PC-9 (cell line): ENCODE measurements at regions not wholly inside any gene's neighbourhood (a gene's known extent, or its start where the extent isn't known, plus 50 kb on each side); places are given as distances from the start of the nearest gene placed in this dataset.
"Not testable (repeated sequence)": the region's sequence is repeated elsewhere in the genome, so short reads cannot be mapped to it uniquely, and the experiment has no call there.

ENCODE experiments used
- BruUV-seq: library from RNA; stranded (reverse); fragments of 400-500 nt; replicated peaks from 2 replicates; lab custom pipeline; 2021; lab: Mats Ljungman, UMichigan
- CTCF ChIA-PET: fragments of 300-600 bp; sonication (Branson Sonifier 250); formaldehyde crosslinking; loops from one replicate; lab custom pipeline; 2022; ENCODE audit warnings: antibody characterized with exemption; lab: Charles Lee
- POLR2A ChIA-PET: fragments of 300-600 bp; sonication (Branson Sonifier 250); formaldehyde crosslinking; loops from one replicate; lab custom pipeline; 2022; ENCODE audit warnings: antibody characterized with exemption; ENCODE audit not compliant: unreplicated experiment; lab: Charles Lee
- DNase-seq, 2 experiments: peaks; one replicate each; pipeline versions ENCODE4 v3.0.0 to v3.0.0-alpha.2; 2015 to 2022; ENCODE audit warnings: mixed read lengths in 1 of 2
- H2AFZ ChIP-seq: fragments of 200-600 bp; sonication (generic); 2 replicates; pipeline ENCODE4 v1.8.1; 2017; ENCODE audit warnings: antibody characterized with exemption
- H3F3A ChIP-seq: fragments of 200-600 bp; sonication (generic); 2 replicates; pipeline ENCODE4 v1.8.1; 2017; ENCODE audit warnings: antibody characterized with exemption, mild to moderate bottlenecking, low read depth; ENCODE audit not compliant: insufficient read depth
- H3K27ac ChIP-seq: fragments of 200-600 bp; sonication (generic); 2 replicates; pipeline ENCODE4 v1.6.1; 2016; ENCODE audit warnings: mixed run types
- H3K27me3 ChIP-seq: fragments of 200-600 bp; sonication (generic); 2 replicates; pipeline ENCODE4 v1.6.1; 2016; ENCODE audit warnings: low read depth, mixed run types; ENCODE audit not compliant: insufficient read depth
- H3K36me3 ChIP-seq: fragments of 200-600 bp; sonication (generic); 2 replicates; pipeline ENCODE4 v1.6.1; 2016; ENCODE audit warnings: low read depth, mixed run types
- H3K4me1 ChIP-seq: fragments of 200-600 bp; sonication (generic); replicated peaks from 2 replicates; pipeline ENCODE4 v1.6.1; 2016; ENCODE audit warnings: mixed run types; ENCODE audit not compliant: insufficient read depth
- H3K4me2 ChIP-seq: fragments of 200-600 bp; sonication (generic); 2 replicates; pipeline ENCODE4 v1.6.1; 2017; ENCODE audit warnings: mixed run types
- H3K4me3 ChIP-seq: fragments of 200-600 bp; sonication (generic); 2 replicates; pipeline ENCODE4 v1.6.1; 2016; ENCODE audit warnings: mixed run types
- H3K79me2 ChIP-seq: fragments of 200-600 bp; sonication (generic); 2 replicates; pipeline ENCODE4 v1.6.1; 2017; ENCODE audit warnings: low read depth, mixed run types
- H3K9me2 ChIP-seq: fragments of 200-600 bp; sonication (generic); 2 replicates; pipeline ENCODE4 v1.8.1; 2017; ENCODE audit warnings: mild to moderate bottlenecking; ENCODE audit not compliant: insufficient read depth
- H3K9me3 ChIP-seq: fragments of 200-600 bp; sonication (generic); 2 replicates; pipeline ENCODE4 v1.8.1; 2016; ENCODE audit warnings: low read depth; ENCODE audit not compliant: insufficient read depth
- H4K20me1 ChIP-seq: fragments of 200-600 bp; sonication (generic); 2 replicates; pipeline ENCODE4 v1.8.1; 2017; ENCODE audit not compliant: insufficient read depth
- EZH2 ChIP-seq: fragments of 200-600 bp; sonication (generic); IDR thresholded peaks from 2 replicates; pipeline ENCODE4 v1.8.0; 2017; ENCODE audit warnings: antibody characterized with exemption, low read depth
- intact Hi-C: fragments of 100-400 bp; cut with micrococcal nuclease; formaldehyde crosslinking; loops from one replicate; pipeline ENCODE4 v1.10.0; 2022; ENCODE audit not compliant: unreplicated experiment
- TF ChIP-seq, protein P1 (sequence below): fragments of 200-600 bp; sonication (generic); conservative IDR thresholded peaks from 2 replicates; pipeline ENCODE4 v1.6.1; 2017; ENCODE audit warnings: mixed run types, antibody characterized with exemption, mild to moderate bottlenecking, moderate library complexity

DNA sequence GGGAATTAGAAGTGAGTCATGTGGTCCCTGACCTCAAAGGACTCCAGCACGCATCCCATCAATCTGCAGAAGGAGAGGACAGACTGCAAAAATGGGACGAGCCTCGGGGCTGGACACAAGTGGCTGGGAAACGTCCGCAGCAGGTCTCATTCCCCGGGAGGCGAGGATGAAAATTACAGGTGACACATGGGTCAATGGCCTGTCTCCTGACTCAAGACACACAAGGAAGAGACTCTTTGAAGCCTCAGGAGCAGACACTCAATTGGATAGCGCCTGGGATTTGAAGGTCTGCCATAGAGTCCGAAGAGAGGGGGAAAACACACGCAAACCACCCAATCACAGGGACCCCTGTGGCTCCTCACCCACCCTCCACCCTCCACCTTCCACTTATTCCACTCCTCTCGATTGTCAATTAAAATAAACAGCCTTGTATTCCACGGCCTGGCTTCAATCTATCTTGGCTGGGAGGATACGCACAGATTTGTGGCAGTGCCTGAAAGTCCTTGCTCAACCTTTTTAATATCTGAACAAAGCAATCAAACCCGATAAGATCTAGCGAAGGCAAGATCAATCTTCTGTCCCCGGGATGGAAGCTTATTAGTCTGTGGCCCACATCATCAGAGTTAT, 101.8 kb upstream of the CADM1 start:
- intact Hi-C loops = no loop called here
- Histone ChIP-seq H3F3A (no peaks in the 10 kb centered on the region), H3K4me1 (no peaks in the 10 kb centered on the region), H4K20me1 (no peaks in the 10 kb centered on the region), H3K4me2 (no peak overlapping the region), H3K4me3 (no peak overlapping the region), H3K9me3 (no peaks in the 10 kb centered on the region), H3K79me2 (no peaks in the 10 kb centered on the region), H3K27me3 (peaks cover 21% of the 10 kb centered on the region), H3K36me3 (no peaks in the 10 kb centered on the region), H3K9me2 (no peaks in the 10 kb centered on the region), H2AFZ (no peak overlapping the region), H3K27ac (no peak overlapping the region)
- POLR2A ChIA-PET = no interaction called here
- no TSS peak for BruUV-seq
- CTCF ChIA-PET = no interaction called here
- no peak for DNase-seq
- TF ChIP-seq, protein P1, sequence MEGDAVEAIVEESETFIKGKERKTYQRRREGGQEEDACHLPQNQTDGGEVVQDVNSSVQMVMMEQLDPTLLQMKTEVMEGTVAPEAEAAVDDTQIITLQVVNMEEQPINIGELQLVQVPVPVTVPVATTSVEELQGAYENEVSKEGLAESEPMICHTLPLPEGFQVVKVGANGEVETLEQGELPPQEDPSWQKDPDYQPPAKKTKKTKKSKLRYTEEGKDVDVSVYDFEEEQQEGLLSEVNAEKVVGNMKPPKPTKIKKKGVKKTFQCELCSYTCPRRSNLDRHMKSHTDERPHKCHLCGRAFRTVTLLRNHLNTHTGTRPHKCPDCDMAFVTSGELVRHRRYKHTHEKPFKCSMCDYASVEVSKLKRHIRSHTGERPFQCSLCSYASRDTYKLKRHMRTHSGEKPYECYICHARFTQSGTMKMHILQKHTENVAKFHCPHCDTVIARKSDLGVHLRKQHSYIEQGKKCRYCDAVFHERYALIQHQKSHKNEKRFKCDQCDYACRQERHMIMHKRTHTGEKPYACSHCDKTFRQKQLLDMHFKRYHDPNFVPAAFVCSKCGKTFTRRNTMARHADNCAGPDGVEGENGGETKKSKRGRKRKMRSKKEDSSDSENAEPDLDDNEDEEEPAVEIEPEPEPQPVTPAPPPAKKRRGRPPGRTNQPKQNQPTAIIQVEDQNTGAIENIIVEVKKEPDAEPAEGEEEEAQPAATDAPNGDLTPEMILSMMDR = no peak
- no peak for TF ChIP-seq EZH2

DNA sequence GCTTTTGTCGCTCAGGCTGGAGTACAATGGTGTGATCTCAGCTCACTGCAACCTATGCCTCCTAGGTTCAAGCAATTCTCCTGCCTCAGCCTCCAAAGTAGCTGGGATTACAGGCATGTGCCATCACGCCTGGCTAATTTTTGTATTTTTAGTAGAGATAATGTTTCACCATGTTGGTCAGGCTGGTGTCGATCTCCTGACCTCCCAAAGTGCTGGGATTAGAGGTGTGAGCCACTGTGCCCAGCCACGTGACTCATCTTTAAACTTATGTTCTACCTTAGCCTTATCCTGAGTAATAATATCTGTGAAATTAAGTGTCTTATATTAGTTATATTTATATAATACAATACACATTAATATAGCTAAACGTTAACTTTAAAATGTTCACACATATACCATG, 101.2 kb upstream of the CADM1 start:
- H2AFZ ChIP-seq, DNase-seq, H3K4me2 ChIP-seq, POLR2A ChIA-PET, H3F3A ChIP-seq, H3K9me3 ChIP-seq, H3K4me1 ChIP-seq, H3K36me3 ChIP-seq, H3K79me2 ChIP-seq, BruUV-seq, H3K4me3 ChIP-seq, H4K20me1 ChIP-seq, intact Hi-C loops, H3K27ac ChIP-seq, CTCF ChIA-PET, H3K9me2 ChIP-seq: not testable (repeated sequence)
- H3K27me3 ChIP-seq = peaks cover 21% of the 10 kb centered on the region

DNA sequence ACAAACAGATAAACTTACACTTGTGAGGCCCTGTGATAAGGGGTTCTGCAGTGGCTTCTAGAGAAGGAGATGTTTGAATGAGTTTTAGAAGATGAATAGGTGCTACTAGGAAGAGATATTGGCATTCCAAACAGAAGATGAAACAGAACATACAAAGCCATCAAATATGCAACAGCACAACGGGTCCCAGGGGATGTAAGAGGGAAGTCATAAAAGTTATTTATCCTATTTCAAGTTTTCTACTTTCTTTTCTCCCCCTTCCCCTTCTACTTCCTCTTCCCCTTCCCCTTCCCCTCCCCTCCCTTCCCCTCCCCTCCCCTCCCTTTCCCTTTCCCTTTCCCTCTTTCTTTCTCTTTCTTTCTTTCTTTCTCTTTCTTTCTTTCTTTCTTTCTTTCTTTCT, 94.9 kb upstream of the CADM1 start:
- H3K4me2 ChIP-seq = no peak overlapping the region
- intact Hi-C loops = no loop called here
- no peaks in the 10 kb centered on the region for H3K4me1 ChIP-seq
- H3K4me3 ChIP-seq = no peak overlapping the region
- H3K79me2 ChIP-seq = no peaks in the 10 kb centered on the region
- ChIA-PET CTCF (no interaction called here), POLR2A (no interaction called here)
- H3K9me3 ChIP-seq = no peaks in the 10 kb centered on the region
- H3K27ac ChIP-seq = no peak overlapping the region
- H3K36me3 ChIP-seq = no peaks in the 10 kb centered on the region
- no TSS peak for BruUV-seq
- no peak for DNase-seq
- H3K9me2 ChIP-seq = no peaks in the 10 kb centered on the region
- no peaks in the 10 kb centered on the region for H3F3A ChIP-seq
- H3K27me3 ChIP-seq = no peaks in the 10 kb centered on the region; the same call in 1 of the 2 replicates
- no peak overlapping the region for H2AFZ ChIP-seq
- TF ChIP-seq, protein P1 = no peak
- TF ChIP-seq EZH2 = no peak
- no peaks in the 10 kb centered on the region for H4K20me1 ChIP-seq
